WTC11 (cell line): ENCODE measurements at regions not wholly inside any gene's neighbourhood (a gene's known extent, or its start where the extent isn't known, plus 50 kb on each side); places are given as distances from the start of the nearest gene placed in this dataset.

ENCODE experiments used
- AFF4 ChIP-seq: sonication (generic); formaldehyde crosslinking; IDR thresholded peaks from 2 replicates; pipeline ENCODE4 v1.8.1; 2023; ENCODE audit warnings: mild to moderate bottlenecking, missing genetic modification reagents, borderline replicate concordance
- CTCF ChIP-seq: fragments of 200-600 bp; IDR thresholded peaks from 2 replicates; pipeline ENCODE4 v1.8.0; 2022; ENCODE audit warnings: antibody characterized with exemption
- ESRRA ChIP-seq: sonication (generic); formaldehyde crosslinking; IDR thresholded peaks from 2 replicates; pipeline ENCODE4 v1.8.1; 2022; ENCODE audit warnings: mild to moderate bottlenecking, missing genetic modification reagents, borderline replicate concordance
- FOXP1 ChIP-seq: sonication (generic); formaldehyde crosslinking; IDR thresholded peaks from 2 replicates; pipeline ENCODE4 v1.8.0; 2022; ENCODE audit warnings: missing genetic modification reagents, mild to moderate bottlenecking, moderate library complexity, borderline replicate concordance
- MXD4 ChIP-seq: fragments of 250-450 bp; sonication (Bioruptor Pico); IDR thresholded peaks from 2 replicates; pipeline ENCODE4 v1.8.0; 2021; ENCODE audit warnings: mild to moderate bottlenecking, moderate library complexity, borderline replicate concordance
- SMAD4 ChIP-seq: sonication (generic); formaldehyde crosslinking; IDR thresholded peaks from 2 replicates; pipeline ENCODE4 v1.8.0; 2022; ENCODE audit warnings: mild to moderate bottlenecking, missing genetic modification reagents
- TP53 ChIP-seq: sonication (generic); formaldehyde crosslinking; IDR thresholded peaks from 2 replicates; pipeline ENCODE4 v1.8.1; 2023; ENCODE audit warnings: mild to moderate bottlenecking, missing genetic modification reagents
- USF2 ChIP-seq: sonication (generic); formaldehyde crosslinking; IDR thresholded peaks from 2 replicates; pipeline ENCODE4 v1.8.1; 2023; ENCODE audit warnings: mild to moderate bottlenecking, missing genetic modification reagents, moderate library complexity
- ZNF121 ChIP-seq: sonication (generic); formaldehyde crosslinking; IDR thresholded peaks from 2 replicates; pipeline ENCODE4 v1.8.0; 2023; ENCODE audit warnings: missing genetic modification reagents
- TF ChIP-seq, protein P1 (sequence below): sonication (generic); formaldehyde crosslinking; IDR thresholded peaks from 2 replicates; pipeline ENCODE4 v1.8.1; 2023; ENCODE audit warnings: mild to moderate bottlenecking, missing genetic modification reagents
- TF ChIP-seq, protein P2 (sequence below): sonication (generic); formaldehyde crosslinking; IDR thresholded peaks from 2 replicates; pipeline ENCODE4 v1.8.1; 2022; ENCODE audit warnings: low read depth, mild to moderate bottlenecking, moderate library complexity, missing genetic modification reagents, borderline replicate concordance

GRCh38 chr22:48644108-48644507 is 1183.6 kb downstream of the BRD1 start:
- TF ChIP-seq CTCF (no peak), AFF4 (CRISPR knock-in tag) (no peak), SMAD4 (CRISPR knock-in tag) (no peak), USF2 (no peak), TP53 (CRISPR knock-in tag) (no peak), FOXP1 (CRISPR knock-in tag) (no peak), MXD4 (CRISPR knock-in tag) (no peak), ZNF121 (CRISPR knock-in tag) (no peak), ESRRA (CRISPR knock-in tag) (no peak)
- TF ChIP-seq, protein P1, sequence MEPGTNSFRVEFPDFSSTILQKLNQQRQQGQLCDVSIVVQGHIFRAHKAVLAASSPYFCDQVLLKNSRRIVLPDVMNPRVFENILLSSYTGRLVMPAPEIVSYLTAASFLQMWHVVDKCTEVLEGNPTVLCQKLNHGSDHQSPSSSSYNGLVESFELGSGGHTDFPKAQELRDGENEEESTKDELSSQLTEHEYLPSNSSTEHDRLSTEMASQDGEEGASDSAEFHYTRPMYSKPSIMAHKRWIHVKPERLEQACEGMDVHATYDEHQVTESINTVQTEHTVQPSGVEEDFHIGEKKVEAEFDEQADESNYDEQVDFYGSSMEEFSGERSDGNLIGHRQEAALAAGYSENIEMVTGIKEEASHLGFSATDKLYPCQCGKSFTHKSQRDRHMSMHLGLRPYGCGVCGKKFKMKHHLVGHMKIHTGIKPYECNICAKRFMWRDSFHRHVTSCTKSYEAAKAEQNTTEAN (CRISPR knock-in tag) = no peak
- TF ChIP-seq, protein P2, sequence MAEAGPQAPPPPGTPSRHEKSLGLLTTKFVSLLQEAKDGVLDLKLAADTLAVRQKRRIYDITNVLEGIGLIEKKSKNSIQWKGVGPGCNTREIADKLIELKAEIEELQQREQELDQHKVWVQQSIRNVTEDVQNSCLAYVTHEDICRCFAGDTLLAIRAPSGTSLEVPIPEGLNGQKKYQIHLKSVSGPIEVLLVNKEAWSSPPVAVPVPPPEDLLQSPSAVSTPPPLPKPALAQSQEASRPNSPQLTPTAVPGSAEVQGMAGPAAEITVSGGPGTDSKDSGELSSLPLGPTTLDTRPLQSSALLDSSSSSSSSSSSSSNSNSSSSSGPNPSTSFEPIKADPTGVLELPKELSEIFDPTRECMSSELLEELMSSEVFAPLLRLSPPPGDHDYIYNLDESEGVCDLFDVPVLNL (CRISPR knock-in tag) = no peak
